Testis (tissue), 2 donors: ENCODE measurements at regions not wholly inside any gene's neighbourhood (a gene's known extent, or its start where the extent isn't known, plus 50 kb on each side); places are given as distances from the start of the nearest gene placed in this dataset.

Experiments used
- CTCF ChIP-seq, 3 experiments: fragments of 450-650 bp in 2 of 3; fragments of 200-600 bp in 1 of 3; sonication (generic) in 1 of 3; IDR thresholded peaks; one replicate each; pipeline ENCODE4 v1.5.1; 2016 to 2019; ENCODE audit warnings: antibody characterized with exemption in 3 of 3, mild to moderate bottlenecking in 2 of 3, moderate library complexity in 1 of 3
- POLR2A ChIP-seq: fragments of 450-650 bp; IDR thresholded peaks from one replicate; pipeline ENCODE4 v1.6.1; 2017; ENCODE audit warnings: antibody characterized with exemption, mild to moderate bottlenecking, moderate library complexity

- no peak for TF ChIP-seq CTCF (IDR thresholded peaks at IDR 0.05)
- TF ChIP-seq POLR2A, result no peak
Observed at GRCh38 chr7:83861-84632, 108.3 kb upstream of the FAM20C start.
